ENCODE measurements at regions not wholly inside any gene's neighbourhood (a gene's known extent, or its start where the extent isn't known, plus 50 kb on each side); places are given as distances from the start of the nearest gene placed in this dataset.
A peak's percentile ranks its signal among the peaks of the same experiment; 100 is the strongest.

- DNase-seq (ENCODE audit: low read depth in 2 of 3, low spot score in 2 of 3), result no peak
These were observed 157.7 kb downstream of the PAPSS1 start for GRCh38 chr4:107562316-107562715.

GRCh38 chr4:107561481-107561880, 158.6 kb downstream of the PAPSS1 start:
- no peak for DNase-seq (ENCODE audit: low read depth in 2 of 3, low spot score in 2 of 3)

GRCh38 chr4:107559653-107560052, 160.4 kb downstream of the PAPSS1 start:
- no peak for DNase-seq (ENCODE audit: low read depth in 2 of 3, low spot score in 2 of 3)

- no peak for DNase-seq (ENCODE audit: low read depth in 2 of 3, low spot score in 2 of 3)
These were observed 167.7 kb downstream of the PAPSS1 start for GRCh38 chr4:107552306-107552705.

- no peak for DNase-seq (ENCODE audit: low read depth in 2 of 3, low spot score in 2 of 3)
These were observed 171.7 kb downstream of the PAPSS1 start for GRCh38 chr4:107548211-107548905.

GRCh38 chr4:107546638-107547037, 173.4 kb downstream of the PAPSS1 start:
- no peak for DNase-seq (ENCODE audit: low read depth in 2 of 3, low spot score in 2 of 3)

- no peak for DNase-seq (ENCODE audit: low read depth in 2 of 3, low spot score in 2 of 3)
These were observed 178.5 kb downstream of the PAPSS1 start for GRCh38 chr4:107541511-107541910.

- DNase-seq (ENCODE audit: low read depth in 2 of 3, low spot score in 2 of 3), result no peak
These were observed 188.1 kb downstream of the PAPSS1 start for GRCh38 chr4:107531927-107532326.

GRCh38 chr4:107520368-107520767, 199.7 kb downstream of the PAPSS1 start:
- DNase-seq (ENCODE audit: low read depth in 2 of 3, low spot score in 2 of 3), result no peak

- DNase-seq (ENCODE audit: low read depth in 2 of 3, low spot score in 2 of 3), result no peak
These were observed 201.0 kb downstream of the PAPSS1 start for GRCh38 chr4:107519053-107519452.

GRCh38 chr4:107518076-107518475, 202.0 kb downstream of the PAPSS1 start:
- no peak for DNase-seq (ENCODE audit: low read depth in 2 of 3, low spot score in 2 of 3)

GRCh38 chr4:107512549-107512948, 207.5 kb downstream of the PAPSS1 start:
- DNase-seq (ENCODE audit: low read depth in 2 of 3, low spot score in 2 of 3), result no peak

- DNase-seq (ENCODE audit: low read depth in 2 of 3, low spot score in 2 of 3), result no peak
These were observed 210.4 kb downstream of the PAPSS1 start for GRCh38 chr4:107509615-107510014.

GRCh38 chr4:107500551-107500950, 219.5 kb downstream of the PAPSS1 start:
- DNase-seq (ENCODE audit: low read depth in 2 of 3, low spot score in 2 of 3), result no peak

- DNase-seq (ENCODE audit: low read depth in 2 of 3, low spot score in 2 of 3), result no peak
These were observed 223.0 kb downstream of the PAPSS1 start for GRCh38 chr4:107497054-107497453.

GRCh38 chr4:107492566-107492965, 227.5 kb downstream of the PAPSS1 start:
- no peak for DNase-seq (ENCODE audit: low read depth in 2 of 3, low spot score in 2 of 3)

- no peak for DNase-seq (ENCODE audit: low read depth in 2 of 3, low spot score in 2 of 3)
These were observed 229.9 kb downstream of the PAPSS1 start for GRCh38 chr4:107490116-107490515.

- DNase-seq (ENCODE audit: low read depth in 2 of 3, low spot score in 2 of 3), result peak in 1 of 3 donors; percentile 13
These were observed 236.4 kb downstream of the PAPSS1 start for GRCh38 chr4:107483621-107484020.

- no peak for DNase-seq (ENCODE audit: low read depth in 2 of 3, low spot score in 2 of 3)
These were observed 237.5 kb downstream of the PAPSS1 start for GRCh38 chr4:107482546-107482945.

- no peak for DNase-seq (ENCODE audit: low read depth in 2 of 3, low spot score in 2 of 3)
These were observed 241.6 kb downstream of the PAPSS1 start for GRCh38 chr4:107478327-107478980.

- DNase-seq (ENCODE audit: low read depth in 2 of 3, low spot score in 2 of 3), result no peak
These were observed 246.9 kb downstream of the PAPSS1 start for GRCh38 chr4:107473126-107473525.

GRCh38 chr4:107472265-107472948, 247.6 kb downstream of the PAPSS1 start:
- no peak for DNase-seq (ENCODE audit: low read depth in 2 of 3, low spot score in 2 of 3)
